HG03175 (cell line): ENCODE measurements at regions not wholly inside any gene's neighbourhood (a gene's known extent, or its start where the extent isn't known, plus 50 kb on each side); places are given as distances from the start of the nearest gene placed in this dataset.

Experiments
- ATAC-seq: cut with Tn5 transposase; IDR thresholded peaks from one replicate; pipeline ENCODE4 v1.9.1; 2021; ENCODE audit warnings: mild to moderate bottlenecking, moderate library complexity; ENCODE audit not compliant: unreplicated experiment

GRCh38 chr10:129105266-129105665, 361.8 kb upstream of the MGMT start:
- no peak for ATAC-seq

DNA sequence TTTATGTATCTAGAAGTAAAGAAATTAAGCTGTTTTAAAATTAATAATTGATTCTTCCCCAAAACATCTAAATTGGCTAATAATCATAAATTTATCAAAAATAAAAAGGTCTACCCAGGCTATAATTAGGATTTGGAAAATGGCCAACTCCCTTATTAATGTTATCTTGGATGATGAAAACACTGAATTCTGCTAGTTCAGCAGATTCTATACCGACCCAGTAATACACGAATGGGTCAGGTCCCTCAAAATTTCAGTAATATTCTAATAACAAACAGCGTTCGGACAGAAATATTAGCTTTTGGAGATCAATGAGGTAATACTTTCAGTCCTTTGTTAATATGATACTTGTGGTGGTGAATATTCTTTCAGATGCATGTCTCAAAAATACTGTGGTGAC, 360.7 kb upstream of the MGMT start:
- ATAC-seq = no peak

GRCh38 chr10:129107525-129107924, 359.5 kb upstream of the MGMT start:
- ATAC-seq = no peak

DNA sequence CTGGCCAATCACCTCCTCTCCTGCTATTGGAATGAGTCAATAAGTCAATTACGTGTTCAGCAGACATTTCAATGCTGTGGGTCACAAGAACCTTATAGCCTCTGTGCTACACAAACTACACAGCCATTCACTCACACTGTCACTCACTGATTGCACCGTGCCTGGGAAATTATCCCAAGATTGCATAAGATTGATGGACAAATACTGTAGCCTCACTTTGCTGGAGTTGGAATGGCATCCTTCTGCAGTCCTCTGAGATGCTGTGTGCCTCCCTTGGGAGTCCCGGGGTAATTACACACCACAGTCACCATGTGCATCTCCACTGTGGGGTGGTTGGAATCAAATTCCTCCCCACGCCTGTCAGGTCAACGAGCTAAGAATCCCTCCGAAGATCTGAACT, 358.7 kb upstream of the MGMT start:
- ATAC-seq = no peak

DNA sequence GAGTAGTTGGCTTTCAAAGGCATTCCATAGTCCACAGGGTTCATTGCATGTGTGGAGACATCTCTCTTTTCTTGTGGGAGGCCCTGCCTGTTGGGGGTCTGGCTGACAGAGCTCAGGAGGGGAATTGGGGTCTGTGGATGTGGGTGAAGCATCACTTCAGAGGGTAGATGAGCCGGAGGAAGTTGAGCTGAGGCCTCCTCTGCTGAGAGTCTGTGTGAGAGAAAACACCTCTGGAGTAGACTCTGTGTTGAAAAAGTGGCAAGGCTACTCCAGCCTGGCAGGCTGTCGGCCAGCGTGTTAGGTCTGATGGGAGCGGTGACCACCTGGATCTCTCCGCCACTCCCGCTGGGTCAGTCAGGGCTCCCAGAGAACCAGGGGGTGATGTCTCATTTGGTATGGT, 358.0 kb upstream of the MGMT start:
- ATAC-seq = no peak

- no peak for ATAC-seq
Measured at GRCh38 chr10:129110780-129111179, 356.3 kb upstream of the MGMT start.

DNA sequence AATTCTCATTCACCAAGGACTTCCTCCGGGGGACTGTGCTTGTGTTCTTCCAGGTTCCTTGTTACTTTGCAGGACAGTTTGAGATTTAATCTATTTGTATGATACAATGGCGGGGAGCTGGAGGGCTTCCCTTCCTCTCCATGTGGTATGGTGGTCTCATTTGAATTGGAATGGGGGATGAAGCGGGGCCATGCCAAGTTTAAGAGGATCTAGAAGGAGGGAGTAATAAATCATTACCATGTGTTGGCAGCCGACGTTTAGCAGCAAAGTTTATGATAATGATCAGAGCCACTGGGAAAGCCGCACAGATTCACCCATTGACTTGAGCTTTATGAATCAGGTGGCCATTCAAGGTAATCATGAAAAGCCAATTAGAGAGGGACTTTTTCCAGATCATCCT, 355.1 kb upstream of the MGMT start:
- ATAC-seq = no peak

- no peak for ATAC-seq
Measured at GRCh38 chr10:129114588-129114987, 352.5 kb upstream of the MGMT start.

- ATAC-seq = no peak
Measured at GRCh38 chr10:129116371-129116770, 350.7 kb upstream of the MGMT start.

- ATAC-seq = no peak
Measured at GRCh38 chr10:129120441-129120840, 346.6 kb upstream of the MGMT start.

DNA sequence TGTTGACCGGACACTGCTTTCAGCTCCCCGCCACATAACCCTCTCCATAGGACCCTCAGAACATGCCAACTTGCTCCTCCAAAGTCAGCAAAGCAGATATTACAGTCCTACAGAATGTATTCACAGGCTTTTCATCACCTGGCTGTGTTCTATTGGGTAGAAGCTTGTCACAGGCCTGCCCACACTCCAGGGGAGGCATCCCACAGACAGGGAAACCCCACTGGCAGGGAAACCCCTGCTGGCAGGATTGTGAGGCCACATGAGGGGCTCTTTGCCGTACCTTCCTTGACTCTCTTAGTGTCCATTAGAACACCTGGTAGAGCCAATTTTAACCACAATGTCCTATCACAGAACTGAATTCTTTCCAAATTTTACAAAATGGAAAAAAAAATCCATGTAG, 344.2 kb upstream of the MGMT start:
- ATAC-seq = no peak

- ATAC-seq = no peak
Measured at GRCh38 chr10:129123428-129123827, 343.6 kb upstream of the MGMT start.

GRCh38 chr10:129126982-129127381, 340.1 kb upstream of the MGMT start:
- ATAC-seq = no peak

DNA sequence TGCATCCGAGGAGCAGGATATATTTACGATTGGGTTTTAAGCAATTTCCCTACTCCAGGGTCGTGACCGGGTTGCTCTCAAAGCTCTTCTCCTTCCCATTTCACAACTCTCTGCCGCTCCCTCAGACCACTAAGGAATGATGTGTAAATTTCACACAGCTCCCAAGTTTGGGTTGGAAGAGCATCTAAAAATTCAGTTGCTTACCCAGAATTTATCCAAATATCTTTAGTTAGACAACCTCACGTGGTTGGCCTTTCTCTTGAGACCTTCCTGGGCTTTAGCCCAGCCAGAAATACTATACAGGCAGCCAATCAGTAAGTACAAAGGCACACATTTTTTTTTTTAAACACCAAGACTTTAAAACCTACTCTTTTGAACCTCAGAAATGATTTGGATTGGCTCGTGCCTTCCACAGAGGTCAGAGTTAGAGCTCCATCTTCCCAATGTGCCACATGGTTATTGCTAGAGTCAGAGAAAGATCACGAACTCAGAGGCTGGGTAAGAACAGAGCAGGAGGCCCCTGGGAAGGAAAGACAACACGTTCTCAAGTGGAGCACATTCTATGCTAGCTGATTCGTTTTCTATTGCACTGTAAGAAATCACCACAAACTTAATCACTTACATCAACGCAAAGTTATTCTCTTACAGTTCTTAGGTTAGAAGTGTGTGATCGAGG, 335.4 kb upstream of the MGMT start:
- no peak for ATAC-seq

DNA sequence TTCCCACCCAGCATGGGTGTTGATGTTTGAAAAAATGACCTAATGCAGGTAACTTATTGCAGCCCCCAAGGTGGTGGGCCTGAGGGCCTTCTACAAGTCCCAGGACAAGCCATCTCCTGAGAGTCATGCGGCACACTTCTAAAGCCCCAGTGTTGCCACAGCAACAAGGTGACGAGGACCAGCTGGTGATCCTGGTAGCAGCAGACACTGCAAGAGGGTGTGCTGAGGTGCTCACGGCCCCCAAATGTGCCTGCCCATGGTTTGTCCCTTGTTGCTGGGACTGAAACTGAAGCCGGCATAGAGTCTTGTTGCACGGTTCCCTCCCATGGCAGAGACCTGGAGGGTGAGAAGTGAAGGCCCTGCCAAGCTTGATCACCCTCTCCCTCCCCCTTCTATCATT, 333.2 kb upstream of the MGMT start:
- ATAC-seq = no peak

DNA sequence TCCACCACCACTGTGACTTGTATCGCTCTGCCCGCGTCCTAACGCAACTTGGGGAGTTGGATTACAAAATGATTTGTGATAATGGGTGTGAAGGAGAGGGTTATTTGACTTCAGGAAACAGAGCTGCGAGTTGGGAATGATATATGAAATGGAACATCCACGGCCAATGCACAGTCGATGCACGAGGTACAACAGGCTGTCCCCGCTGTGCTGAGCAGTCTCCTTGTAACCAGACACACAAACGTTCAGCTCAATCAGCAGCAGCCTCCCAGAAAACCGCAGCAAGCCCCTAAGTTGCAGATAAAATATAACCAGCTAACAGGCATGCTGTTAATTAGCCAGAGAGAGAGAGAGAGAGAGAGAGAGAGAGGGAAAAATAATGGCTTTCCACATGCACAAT, 332.7 kb upstream of the MGMT start:
- ATAC-seq = no peak

GRCh38 chr10:129135624-129136023, 331.4 kb upstream of the MGMT start:
- ATAC-seq = no peak

GRCh38 chr10:129136074-129136473, 331.0 kb upstream of the MGMT start:
- ATAC-seq = no peak

- no peak for ATAC-seq
Measured at GRCh38 chr10:129136951-129137350, 330.1 kb upstream of the MGMT start.

DNA sequence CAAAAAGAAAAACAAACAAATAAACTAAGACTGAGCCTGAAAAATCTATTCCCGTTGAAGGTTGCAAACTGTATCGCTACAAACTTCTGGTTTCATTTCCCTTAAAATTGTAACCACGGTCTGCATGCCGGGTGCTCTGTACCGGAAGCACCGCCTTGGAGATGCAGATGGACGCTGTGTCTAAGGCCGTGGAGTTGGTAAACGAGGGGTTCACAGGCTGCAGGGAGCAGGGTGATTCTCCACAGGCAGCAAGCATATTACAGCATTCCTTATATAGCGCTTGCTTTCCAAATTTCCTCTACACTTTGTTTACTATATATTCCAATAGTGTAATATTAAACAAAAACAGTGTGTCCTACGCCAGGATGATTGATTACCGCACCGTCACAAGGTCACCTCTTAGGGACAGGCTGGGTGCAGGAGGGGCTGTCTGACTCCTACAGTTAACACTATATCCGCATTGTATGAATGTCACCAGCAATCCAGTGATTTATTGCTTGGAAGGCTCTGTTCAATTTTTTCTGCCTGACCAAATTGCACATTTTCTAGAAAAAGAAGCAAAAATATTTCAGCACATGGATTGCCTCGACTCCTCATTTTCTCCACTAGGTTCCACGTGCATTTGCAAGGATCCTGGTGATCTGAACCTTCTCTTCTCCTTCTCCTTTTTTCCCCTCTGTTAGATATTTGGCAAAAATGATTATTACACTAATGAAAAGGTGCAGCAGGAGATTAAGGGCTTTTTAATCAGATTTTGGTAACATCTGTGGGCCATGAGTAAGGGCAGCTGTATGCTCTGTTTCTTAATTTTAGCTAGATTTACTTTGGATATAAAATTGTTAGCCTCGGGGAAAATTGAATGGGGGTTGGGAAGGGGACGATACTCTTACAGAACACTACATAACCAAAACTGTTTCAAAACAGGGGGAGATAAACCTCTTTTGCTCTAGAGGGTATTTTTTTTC, 325.8 kb upstream of the MGMT start:
- no peak for ATAC-seq

GRCh38 chr10:129151281-129151680, 315.8 kb upstream of the MGMT start:
- no peak for ATAC-seq

DNA sequence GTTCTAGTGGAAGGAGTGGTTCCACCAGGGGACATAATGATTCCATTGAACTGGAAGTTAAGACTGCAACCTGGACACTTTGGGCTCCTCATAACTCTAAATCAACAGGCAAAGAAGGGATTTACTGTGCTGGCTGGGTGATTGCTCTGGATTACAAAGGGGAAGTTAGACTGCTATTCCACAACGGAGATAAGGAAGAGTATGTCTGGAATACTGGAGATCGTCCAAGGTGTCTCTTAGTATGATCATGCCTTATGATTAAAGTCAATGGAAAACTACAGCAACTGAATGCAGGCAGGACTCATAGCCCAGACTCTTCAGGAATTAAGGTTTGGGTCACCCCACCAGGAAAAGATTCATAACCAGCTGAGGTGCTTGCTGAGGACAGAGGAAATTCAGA, 310.6 kb upstream of the MGMT start:
- ATAC-seq = no peak
